Right lobe of liver (tissue), 6 donors: ENCODE measurements at regions not wholly inside any gene's neighbourhood (a gene's known extent, or its start where the extent isn't known, plus 50 kb on each side); places are given as distances from the start of the nearest gene placed in this dataset.

Source experiments
- ATAC-seq, 4 donors: fragments of 200-7000 bp; cut with Tn5 transposase; one replicate each; pipeline ENCODE4 v1.9.1; 2020; ENCODE audit warnings: mild to moderate bottlenecking in 4 of 4, moderate library complexity in 4 of 4
- DNase-seq, 3 donors: peaks; one replicate each; pipeline ENCODE4 v3.0.0-alpha.2; 2020
- H3K27ac ChIP-seq, 3 donors: fragments of 200-600 bp; one replicate each; pipeline ENCODE4 v1.8.0; 2022
- H3K27me3 ChIP-seq, 2 donors: fragments of 200-600 bp; one replicate each; pipeline ENCODE4 v1.8.0; 2022
- H3K36me3 ChIP-seq, 4 donors: fragments of 200-600 bp; sonication (generic) in 1 of 4; one replicate each; pipeline versions ENCODE4 v1.5.1 to v1.8.0; 2017 to 2022; ENCODE audit warnings: control low read depth in 1 of 4
- H3K4me1 ChIP-seq, 4 donors: fragments of 200-600 bp; sonication (generic) in 1 of 4; one replicate each; pipeline versions ENCODE4 v1.5.1 to v1.8.0; 2017 to 2022; ENCODE audit warnings: control low read depth in 1 of 4
- H3K4me3 ChIP-seq, 3 donors: fragments of 200-600 bp; one replicate each; pipeline ENCODE4 v1.8.0; 2022
- H3K9me3 ChIP-seq, 4 donors: fragments of 200-600 bp; sonication (generic) in 1 of 4; one replicate each; pipeline versions ENCODE4 v1.5.1 to v1.8.0; 2017 to 2022; ENCODE audit warnings: control low read depth in 1 of 4
- POLR2A ChIP-seq: fragments of 450-650 bp; IDR thresholded peaks from one replicate; pipeline ENCODE4 v1.6.1; 2017; ENCODE audit warnings: antibody characterized with exemption, mild to moderate bottlenecking
- WGBS: methylation state at CpG from one replicate; pipeline ENCODE4 v1.1.6; 2018; ENCODE audit warnings: low coverage, low lambda C conversion rate; ENCODE audit not compliant: insufficient coverage; ENCODE audit errors: missing lambda C conversion rate; 5-methylcytosine and 5-hydroxymethylcytosine counted together
- intact Hi-C, 2 donors: fragments of 100-400 bp; cut with DNase I; formaldehyde crosslinking; loops; one replicate each; pipeline versions ENCODE4 v1.11.2 to v1.14.1; 2022
- TF ChIP-seq, protein P1 (sequence below), 4 donors: fragments of 200-600 bp in 3 of 4; fragments of 450-650 bp in 1 of 4; IDR thresholded peaks; one replicate each; pipeline versions ENCODE4 v1.5.1 to v1.8.0; 2016 to 2022; ENCODE audit warnings: antibody characterized with exemption in 4 of 4, mild to moderate bottlenecking in 2 of 4
- donor health status: DM: no; HTN: yes; CAD: no.
- donor health status: DM: no; HTN: no; CAD: no.
- donor health status: DM: no; HTN: no; CAD: no.
- donor health status: DM: no; HTN: yes; CAD: no.
- donor health status: DM: no; HTN: yes; CAD: no.

DNA sequence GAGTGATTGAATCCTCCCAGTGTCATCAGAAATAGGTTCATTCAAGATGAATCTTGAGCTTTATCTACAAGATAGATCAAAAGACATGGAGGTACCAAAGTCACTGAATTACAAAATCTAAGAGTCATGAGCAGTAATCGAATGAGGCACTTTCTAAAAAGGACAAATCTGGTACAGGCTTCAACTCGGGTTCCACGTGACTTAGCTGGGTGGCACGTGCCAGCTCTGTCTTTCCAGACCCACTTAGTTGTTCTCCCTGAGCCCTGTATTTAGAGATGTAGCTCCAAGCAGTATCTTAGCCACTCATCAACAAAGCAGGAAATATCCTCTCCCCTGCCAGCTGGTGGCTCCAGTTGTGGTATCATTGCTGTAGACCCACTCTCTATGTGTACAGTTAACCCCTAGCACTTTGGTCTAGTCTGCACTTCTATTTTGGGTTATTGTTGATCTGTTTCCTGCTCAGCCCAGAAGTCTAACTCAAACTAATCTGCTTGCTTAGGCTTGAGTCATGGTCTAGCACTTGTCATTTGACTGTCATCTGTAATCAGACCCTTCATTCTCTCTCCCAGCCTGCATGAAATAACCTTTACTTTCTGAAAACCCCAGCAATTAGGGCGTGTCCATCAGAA, 528.7 kb downstream of the ETS1 start:
- DNase-seq: no peak
- no peak for ATAC-seq
- H3K36me3 ChIP-seq: no peaks in the 10 kb centered on the region
- intact Hi-C loops: no loop called here
- no peaks in the 10 kb centered on the region for H3K27me3 ChIP-seq
- H3K4me3 ChIP-seq: no peak overlapping the region
- no peaks in the 10 kb centered on the region for H3K4me1 ChIP-seq
- WGBS: 56% methylated on average over 2 of the region's 5 CpGs
- H3K9me3 ChIP-seq: no peaks in the 10 kb centered on the region
- no peak overlapping the region for H3K27ac ChIP-seq
- TF ChIP-seq POLR2A: no peak
- TF ChIP-seq, protein P1, sequence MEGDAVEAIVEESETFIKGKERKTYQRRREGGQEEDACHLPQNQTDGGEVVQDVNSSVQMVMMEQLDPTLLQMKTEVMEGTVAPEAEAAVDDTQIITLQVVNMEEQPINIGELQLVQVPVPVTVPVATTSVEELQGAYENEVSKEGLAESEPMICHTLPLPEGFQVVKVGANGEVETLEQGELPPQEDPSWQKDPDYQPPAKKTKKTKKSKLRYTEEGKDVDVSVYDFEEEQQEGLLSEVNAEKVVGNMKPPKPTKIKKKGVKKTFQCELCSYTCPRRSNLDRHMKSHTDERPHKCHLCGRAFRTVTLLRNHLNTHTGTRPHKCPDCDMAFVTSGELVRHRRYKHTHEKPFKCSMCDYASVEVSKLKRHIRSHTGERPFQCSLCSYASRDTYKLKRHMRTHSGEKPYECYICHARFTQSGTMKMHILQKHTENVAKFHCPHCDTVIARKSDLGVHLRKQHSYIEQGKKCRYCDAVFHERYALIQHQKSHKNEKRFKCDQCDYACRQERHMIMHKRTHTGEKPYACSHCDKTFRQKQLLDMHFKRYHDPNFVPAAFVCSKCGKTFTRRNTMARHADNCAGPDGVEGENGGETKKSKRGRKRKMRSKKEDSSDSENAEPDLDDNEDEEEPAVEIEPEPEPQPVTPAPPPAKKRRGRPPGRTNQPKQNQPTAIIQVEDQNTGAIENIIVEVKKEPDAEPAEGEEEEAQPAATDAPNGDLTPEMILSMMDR (IDR thresholded peaks at IDR 0.05): no peak

DNA sequence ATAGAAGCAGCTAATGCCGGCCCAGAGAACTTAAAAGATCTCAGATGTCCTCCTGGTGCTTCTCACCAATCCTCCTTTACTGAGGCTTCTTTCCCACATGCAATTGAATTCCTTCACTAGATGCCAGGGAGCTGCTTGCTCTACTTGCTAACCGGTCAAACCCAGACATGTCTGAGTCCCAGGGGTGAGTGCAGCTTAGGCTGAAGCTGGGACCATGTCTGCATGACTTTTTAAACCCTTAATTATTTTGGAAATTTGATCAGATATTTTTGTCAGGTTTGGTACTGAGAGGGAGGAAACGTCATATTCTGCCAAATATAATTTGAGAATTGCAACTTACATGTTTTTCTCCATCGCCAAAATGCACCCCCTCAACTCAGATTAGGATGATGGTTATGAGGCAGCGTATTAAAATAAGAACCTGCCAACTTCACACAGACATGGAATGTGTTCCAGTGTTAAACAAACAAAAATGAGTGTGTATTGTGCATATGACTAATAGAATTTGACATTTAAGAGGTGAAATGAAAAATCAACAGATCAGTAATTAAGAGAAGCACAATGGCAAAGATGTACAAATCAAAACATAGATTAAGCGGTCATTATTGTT, 529.5 kb downstream of the ETS1 start:
- 63% methylated on average over 5 of the region's 6 CpGs for WGBS
- no peaks in the 10 kb centered on the region for H3K4me1 ChIP-seq
- no peak for TF ChIP-seq POLR2A
- TF ChIP-seq, protein P1 (IDR thresholded peaks at IDR 0.05): no peak
- no peaks in the 10 kb centered on the region for H3K27me3 ChIP-seq
- intact Hi-C loops: no loop called here
- H3K27ac ChIP-seq: no peak overlapping the region
- H3K9me3 ChIP-seq: no peaks in the 10 kb centered on the region
- ATAC-seq (no peak), DNase-seq (no peak)
- H3K4me3 ChIP-seq: no peak overlapping the region
- H3K36me3 ChIP-seq: no peaks in the 10 kb centered on the region

DNA sequence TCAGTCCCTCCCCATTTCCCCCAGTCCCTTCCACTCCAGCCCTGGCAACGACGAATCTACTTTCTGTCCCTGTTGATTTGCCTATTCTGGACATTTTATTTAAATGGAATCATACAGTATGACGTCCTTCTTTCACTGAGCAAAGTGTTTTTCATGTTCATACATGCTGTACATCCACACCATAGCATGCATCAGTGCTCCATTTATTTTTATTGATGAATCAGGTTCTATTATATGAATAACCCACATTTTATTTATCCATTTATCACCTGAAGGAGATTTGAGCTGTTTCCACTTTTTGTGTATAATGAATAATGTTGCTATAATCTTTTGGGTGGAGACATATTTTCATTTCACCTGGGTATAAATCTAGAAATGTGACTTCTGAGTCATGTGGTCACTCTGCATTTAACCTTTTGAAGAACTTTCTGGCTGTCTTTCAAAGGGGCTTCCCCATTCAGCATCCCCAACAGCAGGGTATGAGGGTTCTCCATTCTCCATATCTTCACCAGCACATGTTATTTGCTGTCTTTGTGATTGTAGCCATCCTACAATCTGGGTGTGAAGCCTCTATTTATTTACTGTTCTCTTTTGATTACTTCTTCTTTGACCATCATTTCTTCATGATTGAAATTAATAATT, 531.7 kb downstream of the ETS1 start:
- H3K4me3 ChIP-seq: no peak overlapping the region
- 58% methylated on average over 3 of the region's 3 CpGs for WGBS
- no peaks in the 10 kb centered on the region for H3K9me3 ChIP-seq
- DNase-seq: no peak
- no peaks in the 10 kb centered on the region for H3K27me3 ChIP-seq
- no peak for ATAC-seq
- H3K4me1 ChIP-seq: no peaks in the 10 kb centered on the region
- H3K36me3 ChIP-seq: no peaks in the 10 kb centered on the region
- no peak overlapping the region for H3K27ac ChIP-seq
- intact Hi-C loops: no loop called here
- TF ChIP-seq POLR2A: no peak
- TF ChIP-seq, protein P1 (IDR thresholded peaks at IDR 0.05): no peak

DNA sequence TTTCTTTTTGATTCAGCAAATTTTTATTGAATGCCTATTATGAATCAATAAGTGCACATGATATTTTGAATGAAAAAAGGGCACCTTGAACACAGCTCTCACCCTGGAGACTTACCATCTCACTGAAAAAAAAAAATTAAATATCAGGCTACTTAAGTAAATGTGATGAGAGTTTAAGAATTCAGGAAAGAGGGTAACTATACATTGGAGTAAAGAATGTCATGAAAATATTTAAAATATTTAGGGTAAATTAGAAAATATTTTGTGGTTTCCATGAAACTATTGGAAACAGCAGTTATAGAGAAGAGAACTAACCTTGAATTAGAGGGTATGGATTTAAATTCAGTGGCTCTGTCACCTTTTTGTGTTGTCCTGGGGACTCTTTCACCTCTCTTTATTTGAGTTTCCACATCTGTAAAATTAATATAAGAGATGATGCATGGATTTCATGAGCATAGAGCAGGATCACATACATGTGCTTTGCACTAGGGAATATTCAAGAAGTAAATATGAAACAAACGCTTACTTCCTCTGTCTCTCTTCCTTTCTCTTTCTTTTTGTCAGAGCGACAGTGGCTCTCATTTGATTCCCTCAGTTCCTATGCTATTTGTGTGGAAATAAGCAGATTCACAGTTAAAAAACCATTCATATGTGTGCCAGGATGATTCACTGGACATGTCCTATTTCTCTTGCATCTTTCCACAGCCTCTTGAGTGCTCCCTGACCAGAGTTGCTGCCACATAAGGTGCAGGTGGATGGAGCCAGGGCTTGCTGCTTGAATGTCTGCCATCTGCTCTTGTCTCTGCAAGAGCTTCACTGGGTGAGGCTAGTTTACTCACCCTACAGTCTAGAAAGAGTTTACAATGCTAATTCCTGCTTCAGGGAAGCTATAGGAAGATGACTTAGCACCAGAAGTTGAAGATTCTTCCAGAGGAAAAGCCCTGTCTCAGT, 533.1 kb downstream of the ETS1 start:
- no peaks in the 10 kb centered on the region for H3K4me1 ChIP-seq
- H3K27me3 ChIP-seq: no peaks in the 10 kb centered on the region
- intact Hi-C loops: no loop called here
- no peak for ATAC-seq
- H3K9me3 ChIP-seq: no peaks in the 10 kb centered on the region
- no peak for DNase-seq
- no peaks in the 10 kb centered on the region for H3K36me3 ChIP-seq
- 31% methylated on average over 2 of the region's 2 CpGs for WGBS
- TF ChIP-seq, protein P1 (IDR thresholded peaks at IDR 0.05): no peak
- TF ChIP-seq POLR2A: no peak
- no peak overlapping the region for H3K27ac ChIP-seq
- H3K4me3 ChIP-seq: no peak overlapping the region
